ENCODE measurements at regions not wholly inside any gene's neighbourhood (a gene's known extent, or its start where the extent isn't known, plus 50 kb on each side); places are given as distances from the start of the nearest gene placed in this dataset.

- no peak for FAIRE-seq
- WGBS, 3 donors, result 24 to 68% (median 38%) methylated on average over 16 of the region's 16 CpGs
Observed at GRCh38 chr10:132476146-132477065, 61.2 kb upstream of the INPP5A start.

GRCh38 chr10:132477066-132477397 is 60.6 kb upstream of the INPP5A start:
- H3K36me3 ChIP-seq (ENCODE audit: control insufficient read depth in 3 of 3, insufficient read depth in 2 of 3, low read depth in 1 of 3, low read length in 3 of 3), result no peaks in the 10 kb centered on the region
- no peak overlapping the region for H3K27ac ChIP-seq (ENCODE audit: low read depth in 1 of 3, low read length in 2 of 3)
- H3K9me3 ChIP-seq (ENCODE audit: control insufficient read depth in 2 of 2, insufficient read depth in 1 of 2, low read depth in 1 of 2, low read length in 1 of 2), result peaks cover 0 to 11% of the 10 kb centered on the region in 2 donors
- H3K27me3 ChIP-seq (ENCODE audit: control insufficient read depth in 3 of 3, insufficient read depth in 3 of 3, low read length in 3 of 3), result no peaks in the 10 kb centered on the region
- peaks cover 1 to 14% (median 2%) of the 10 kb centered on the region in 3 donors for H3K4me1 ChIP-seq (ENCODE audit: control insufficient read depth in 3 of 3, insufficient read depth in 2 of 3, low read depth in 1 of 3, low read length in 2 of 3)
- FAIRE-seq (no peak), DNase-seq (no peak)
- H3K4me3 ChIP-seq (ENCODE audit: low read depth in 1 of 3, low read length in 3 of 3), result no peak overlapping the region
- 71 to 77% (median 75%) methylated on average over 8 of the region's 8 CpGs for WGBS, 3 donors

More at GRCh38 chr10:132476146-132477065, 61.2 kb upstream of the INPP5A start:
- H3K4me3 ChIP-seq (ENCODE audit: low read depth in 1 of 3, low read length in 3 of 3), result no peak overlapping the region
- no peak overlapping the region for H3K27ac ChIP-seq (ENCODE audit: low read depth in 1 of 3, low read length in 2 of 3)
- no peaks in the 10 kb centered on the region for H3K36me3 ChIP-seq (ENCODE audit: control insufficient read depth in 3 of 3, insufficient read depth in 2 of 3, low read depth in 1 of 3, low read length in 3 of 3)
- H3K27me3 ChIP-seq (ENCODE audit: control insufficient read depth in 3 of 3, insufficient read depth in 3 of 3, low read length in 3 of 3), result no peaks in the 10 kb centered on the region
- peaks cover 0 to 14% (median 1%) of the 10 kb centered on the region in 3 donors for H3K4me1 ChIP-seq (ENCODE audit: control insufficient read depth in 3 of 3, insufficient read depth in 2 of 3, low read depth in 1 of 3, low read length in 2 of 3)
- peaks cover 0 to 17% of the 10 kb centered on the region in 2 donors for H3K9me3 ChIP-seq (ENCODE audit: control insufficient read depth in 2 of 2, insufficient read depth in 1 of 2, low read depth in 1 of 2, low read length in 1 of 2)
- peak in 1 of 2 donors; percentile 67 for DNase-seq

GRCh38 chr10:132477398-132478340 is 59.9 kb upstream of the INPP5A start:
- DNase-seq (no peak), FAIRE-seq (no peak)
- H3K9me3 ChIP-seq (ENCODE audit: control insufficient read depth in 2 of 2, insufficient read depth in 1 of 2, low read depth in 1 of 2, low read length in 1 of 2), result peaks cover 0 to 6% of the 10 kb centered on the region in 2 donors
- no peak overlapping the region for H3K27ac ChIP-seq (ENCODE audit: low read depth in 1 of 3, low read length in 2 of 3)
- H3K36me3 ChIP-seq (ENCODE audit: control insufficient read depth in 3 of 3, insufficient read depth in 2 of 3, low read depth in 1 of 3, low read length in 3 of 3), result no peaks in the 10 kb centered on the region
- no peaks in the 10 kb centered on the region for H3K27me3 ChIP-seq (ENCODE audit: control insufficient read depth in 3 of 3, insufficient read depth in 3 of 3, low read length in 3 of 3)
- 67 to 74% (median 73%) methylated on average over 20 to 23 of the region's 23 CpGs for WGBS, 3 donors
- H3K4me3 ChIP-seq (ENCODE audit: low read depth in 1 of 3, low read length in 3 of 3), result no peak overlapping the region
- H3K4me1 ChIP-seq (ENCODE audit: control insufficient read depth in 3 of 3, insufficient read depth in 2 of 3, low read depth in 1 of 3, low read length in 2 of 3), result peaks cover 1 to 14% (median 2%) of the 10 kb centered on the region in 3 donors

GRCh38 chr10:132478341-132479023 is 59.1 kb upstream of the INPP5A start:
- Histone ChIP-seq H3K9me3 (ENCODE audit: control insufficient read depth in 2 of 2, insufficient read depth in 1 of 2, low read depth in 1 of 2, low read length in 1 of 2) (peaks cover 0 to 1% of the 10 kb centered on the region in 2 donors), H3K4me3 (ENCODE audit: low read depth in 1 of 3, low read length in 3 of 3) (no peak overlapping the region), H3K4me1 (ENCODE audit: control insufficient read depth in 3 of 3, insufficient read depth in 2 of 3, low read depth in 1 of 3, low read length in 2 of 3) (peaks cover 1 to 14% (median 2%) of the 10 kb centered on the region in 3 donors), H3K27ac (ENCODE audit: low read depth in 1 of 3, low read length in 2 of 3) (no peak overlapping the region), H3K36me3 (ENCODE audit: control insufficient read depth in 3 of 3, insufficient read depth in 2 of 3, low read depth in 1 of 3, low read length in 3 of 3) (no peaks in the 10 kb centered on the region), H3K27me3 (ENCODE audit: control insufficient read depth in 3 of 3, insufficient read depth in 3 of 3, low read length in 3 of 3) (no peaks in the 10 kb centered on the region)
- peak in 1 of 2 donors; percentile 43 for DNase-seq
- WGBS, 3 donors, result 40 to 79% (median 49%) methylated on average over 17 to 18 of the region's 18 CpGs
- FAIRE-seq, result no peak

- no peak for FAIRE-seq
- Histone ChIP-seq H3K4me3 (ENCODE audit: low read depth in 1 of 3, low read length in 3 of 3) (no peak overlapping the region), H3K9me3 (ENCODE audit: control insufficient read depth in 2 of 2, insufficient read depth in 1 of 2, low read depth in 1 of 2, low read length in 1 of 2) (no peaks in the 10 kb centered on the region), H3K27ac (ENCODE audit: low read depth in 1 of 3, low read length in 2 of 3) (no peak overlapping the region), H3K27me3 (ENCODE audit: control insufficient read depth in 3 of 3, insufficient read depth in 3 of 3, low read length in 3 of 3) (no peaks in the 10 kb centered on the region), H3K4me1 (ENCODE audit: control insufficient read depth in 3 of 3, insufficient read depth in 2 of 3, low read depth in 1 of 3, low read length in 2 of 3) (peaks cover 1 to 14% (median 2%) of the 10 kb centered on the region in 3 donors), H3K36me3 (ENCODE audit: control insufficient read depth in 3 of 3, insufficient read depth in 2 of 3, low read depth in 1 of 3, low read length in 3 of 3) (no peaks in the 10 kb centered on the region)
- 83 to 88% (median 85%) methylated on average over 13 to 14 of the region's 14 CpGs for WGBS, 3 donors
- DNase-seq, result no peak
Observed at GRCh38 chr10:132479024-132479602, 58.5 kb upstream of the INPP5A start.

GRCh38 chr10:132479603-132480221 is 57.9 kb upstream of the INPP5A start:
- H3K9me3 ChIP-seq (ENCODE audit: control insufficient read depth in 2 of 2, insufficient read depth in 1 of 2, low read depth in 1 of 2, low read length in 1 of 2), result no peaks in the 10 kb centered on the region
- peaks cover 1 to 14% (median 2%) of the 10 kb centered on the region in 3 donors for H3K4me1 ChIP-seq (ENCODE audit: control insufficient read depth in 3 of 3, insufficient read depth in 2 of 3, low read depth in 1 of 3, low read length in 2 of 3)
- no peak for DNase-seq
- no peaks in the 10 kb centered on the region for H3K36me3 ChIP-seq (ENCODE audit: control insufficient read depth in 3 of 3, insufficient read depth in 2 of 3, low read depth in 1 of 3, low read length in 3 of 3)
- no peak overlapping the region for H3K27ac ChIP-seq (ENCODE audit: low read depth in 1 of 3, low read length in 2 of 3)
- FAIRE-seq, result no peak
- no peak overlapping the region for H3K4me3 ChIP-seq (ENCODE audit: low read depth in 1 of 3, low read length in 3 of 3)
- WGBS, 3 donors, result 84 to 90% (median 89%) methylated on average over 14 of the region's 14 CpGs
- H3K27me3 ChIP-seq (ENCODE audit: control insufficient read depth in 3 of 3, insufficient read depth in 3 of 3, low read length in 3 of 3), result no peaks in the 10 kb centered on the region

GRCh38 chr10:132480356-132480755 is 57.2 kb upstream of the INPP5A start:
- no peaks in the 10 kb centered on the region for H3K36me3 ChIP-seq (ENCODE audit: control insufficient read depth in 3 of 3, insufficient read depth in 2 of 3, low read depth in 1 of 3, low read length in 3 of 3)
- DNase-seq (no peak), FAIRE-seq (no peak)
- 75 to 82% (median 76%) methylated on average over 7 of the region's 7 CpGs for WGBS, 3 donors
- no peak overlapping the region for H3K4me3 ChIP-seq (ENCODE audit: low read depth in 1 of 3, low read length in 3 of 3)
- H3K27me3 ChIP-seq (ENCODE audit: control insufficient read depth in 3 of 3, insufficient read depth in 3 of 3, low read length in 3 of 3), result no peaks in the 10 kb centered on the region
- no peaks in the 10 kb centered on the region for H3K9me3 ChIP-seq (ENCODE audit: control insufficient read depth in 2 of 2, insufficient read depth in 1 of 2, low read depth in 1 of 2, low read length in 1 of 2)
- no peak overlapping the region for H3K27ac ChIP-seq (ENCODE audit: low read depth in 1 of 3, low read length in 2 of 3)
- peaks cover 1 to 14% (median 2%) of the 10 kb centered on the region in 3 donors for H3K4me1 ChIP-seq (ENCODE audit: control insufficient read depth in 3 of 3, insufficient read depth in 2 of 3, low read depth in 1 of 3, low read length in 2 of 3)
